ENCODE measurements at regions not wholly inside any gene's neighbourhood (a gene's known extent, or its start where the extent isn't known, plus 50 kb on each side); places are given as distances from the start of the nearest gene placed in this dataset.
"Not testable (repeated sequence)": the region's sequence is repeated elsewhere in the genome, so short reads cannot be mapped to it uniquely, and the experiment has no call there.

GRCh38 chr2:111471791-111472530 lies 351.2 kb downstream of the BCL2L11 start:
- TF ChIP-seq CTCF (IDR thresholded peaks at IDR 0.05); EZH2 (IDR thresholded peaks at IDR 0.05; ENCODE audit: borderline replicate concordance, insufficient read depth, low read depth, low read length, poor library complexity, severe bottlenecking): not testable (repeated sequence)
